GM10248 (cell line): ENCODE measurements at regions not wholly inside any gene's neighbourhood (a gene's known extent, or its start where the extent isn't known, plus 50 kb on each side); places are given as distances from the start of the nearest gene placed in this dataset.

Experiments
- CTCF ChIA-PET: fragments of 300-600 bp; sonication (Branson Sonifier 250); formaldehyde crosslinking; extraction: SDS; loops from one replicate; lab custom pipeline; 2021; ENCODE audit warnings: antibody characterized with exemption; lab: Yijun Ruan, JAX
- POLR2A ChIA-PET: fragments of 350-650 bp; sonication (Branson Sonifier 250); formaldehyde crosslinking; extraction: SDS; loops from one replicate; lab custom pipeline; 2020; ENCODE audit warnings: antibody characterized with exemption; lab: Yijun Ruan, JAX
- DNase-seq: peaks from one replicate; pipeline ENCODE4 v3.0.0; 2012; ENCODE audit errors: extremely low spot score
- CTCF ChIP-seq: IDR thresholded peaks from 2 replicates; pipeline ENCODE4 v1.5.1; 2012; ENCODE audit warnings: mild to moderate bottlenecking, low read depth; ENCODE audit errors: extremely low read depth, missing control alignments, control extremely low read depth

GRCh38 chr2:12953596-12953995 is 236.9 kb downstream of the TRIB2 start:
- no peak for DNase-seq
- no peak for TF ChIP-seq CTCF
- ChIA-PET CTCF (interaction anchor here (1.8 to 2.4 kb wide), 2 partner anchors 16 to 22 kb away, joined by 4 to 10 read pairs; no protein-coding TSS in a partner anchor), POLR2A (no interaction called here)

GRCh38 chr2:12955864-12956263 is 239.1 kb downstream of the TRIB2 start:
- DNase-seq: no peak
- CTCF ChIA-PET: interaction anchor here (1.3 kb wide), 1 partner anchor 65 kb away, joined by 3 read pairs; no protein-coding TSS in a partner anchor
- POLR2A ChIA-PET: no interaction called here
- TF ChIP-seq CTCF: no peak

- CTCF ChIA-PET: interaction anchor here (1.1 to 2.3 kb wide), 2 partner anchors 8 kb away, joined by 3 to 8 read pairs; no protein-coding TSS in a partner anchor
- DNase-seq: no peak
- POLR2A ChIA-PET: no interaction called here
- no peak for TF ChIP-seq CTCF
These were observed 240.5 kb downstream of the TRIB2 start for GRCh38 chr2:12957251-12957650.

- ChIA-PET POLR2A (no interaction called here), CTCF (no interaction called here)
- TF ChIP-seq CTCF: no peak
- no peak for DNase-seq
These were observed 243.2 kb downstream of the TRIB2 start for GRCh38 chr2:12959935-12960334.

- DNase-seq: no peak
- ChIA-PET POLR2A (no interaction called here), CTCF (interaction anchor here (1.0 kb wide), 1 partner anchor 16 kb away, joined by 3 read pairs; no protein-coding TSS in a partner anchor)
- no peak for TF ChIP-seq CTCF
These were observed 243.9 kb downstream of the TRIB2 start for GRCh38 chr2:12960671-12961070.

- CTCF ChIA-PET: interaction anchor here (1.2 kb wide), 1 partner anchor 8 kb away, joined by 3 read pairs; no protein-coding TSS in a partner anchor
- no peak for DNase-seq
- TF ChIP-seq CTCF: no peak
- POLR2A ChIA-PET: no interaction called here
These were observed 248.3 kb downstream of the TRIB2 start for GRCh38 chr2:12964904-12965539.
